HepG2 (cell line): ENCODE measurements at regions not wholly inside any gene's neighbourhood (a gene's known extent, or its start where the extent isn't known, plus 50 kb on each side); places are given as distances from the start of the nearest gene placed in this dataset.

Experiments
- ATAC-seq: fragments of 200-7000 bp; cut with Tn5 transposase; 3 replicates; pipeline ENCODE4 v1.9.1; 2020; ENCODE audit warnings: mild to moderate bottlenecking, moderate library complexity
- BruUV-seq: library from RNA; stranded (reverse); fragments of 400-500 nt; replicated peaks from 2 replicates; lab custom pipeline; 2021; lab: Mats Ljungman, UMichigan
- CTCF ChIA-PET: fragments of 300-600 bp; formaldehyde crosslinking; extraction: SDS; loops from one replicate; lab custom pipeline; 2021; ENCODE audit warnings: low total read pairs, inconsistent platforms, low intra/inter-chr PET ratio; lab: Yijun Ruan, JAX
- POLR2A ChIA-PET: fragments of 350-600 bp; sonication (Branson Sonifier 250); formaldehyde crosslinking; loops from one replicate; lab custom pipeline; 2020; ENCODE audit warnings: antibody characterized with exemption, inconsistent platforms; lab: Yijun Ruan, JAX
- DNase-seq: peaks from one replicate; pipeline ENCODE4 v3.0.0-alpha.2; 2015; ENCODE audit warnings: low spot score
- FAIRE-seq: peaks from 3 replicates; lab custom pipeline; 2011; peaks lifted over from hg19 to GRCh38; lab: Jason Lieb, UNC
- H2AFZ ChIP-seq: one replicate; pipeline ENCODE4 v1.6.1; 2011; ENCODE audit warnings: low read length, inconsistent platforms
- H3K27ac ChIP-seq: fragments of 300-600 bp; 3 replicates; pipeline ENCODE4 v1.8.0; 2011; ENCODE audit warnings: mixed run types, mild to moderate bottlenecking, mixed read lengths, low read length, inconsistent platforms; ENCODE audit not compliant: insufficient read depth; ENCODE audit errors: extremely low read length
- H3K27me3 ChIP-seq, 2 experiments: fragments of 200-600 bp in 1 of 2; 2 replicates in 1 of 2; 3 replicates in 1 of 2; pipeline versions ENCODE4 v1.6.0 to v1.8.0; 2011; ENCODE audit warnings: low read length in 2 of 2, mild to moderate bottlenecking in 2 of 2, moderate library complexity in 2 of 2, inconsistent platforms in 1 of 2; ENCODE audit not compliant: insufficient read depth in 2 of 2, control insufficient read depth in 1 of 2
- H3K36me3 ChIP-seq, 2 experiments: fragments of 200-600 bp in 1 of 2; replicated peaks in 1 of 2; 2 replicates in 1 of 2; 3 replicates in 1 of 2; pipeline versions ENCODE4 v1.5.1 to v1.8.0; 2011; ENCODE audit warnings: low read length in 2 of 2, inconsistent platforms in 1 of 2; ENCODE audit not compliant: insufficient read depth in 2 of 2, control insufficient read depth in 1 of 2
- H3K4me1 ChIP-seq: 2 replicates; pipeline ENCODE4 v1.5.1; 2012; ENCODE audit warnings: low read length, inconsistent platforms; ENCODE audit not compliant: insufficient read depth
- H3K4me2 ChIP-seq: 2 replicates; pipeline ENCODE4 v1.6.0; 2011; ENCODE audit warnings: low read depth, low read length, inconsistent platforms
- H3K4me3 ChIP-seq, 3 experiments: fragments of 200-600 bp in 1 of 3; sonication (generic), shearing (Covaris generic) in 1 of 3; replicated peaks in 1 of 3; 2 replicates each; pipeline ENCODE4 v1.5.1; 2011 to 2016; ENCODE audit warnings: low read length in 3 of 3, inconsistent platforms in 2 of 3, low read depth in 2 of 3, mild to moderate bottlenecking in 2 of 3, control low read depth in 1 of 3, mixed read lengths in 1 of 3; ENCODE audit not compliant: insufficient read depth in 1 of 3
- H3K79me2 ChIP-seq: one replicate; pipeline ENCODE4 v1.6.1; 2011; ENCODE audit warnings: low read length, inconsistent platforms; ENCODE audit not compliant: insufficient read depth
- H3K9ac ChIP-seq: 2 replicates; pipeline ENCODE4 v1.6.0; 2011; ENCODE audit warnings: mild to moderate bottlenecking, low read depth, low read length, inconsistent platforms; ENCODE audit not compliant: insufficient read depth
- H3K9me3 ChIP-seq: 2 replicates; pipeline ENCODE4 v1.5.1; 2012; ENCODE audit warnings: mild to moderate bottlenecking, low read length
- H4K20me1 ChIP-seq: 2 replicates; pipeline ENCODE4 v1.6.0; 2011; ENCODE audit warnings: inconsistent platforms, mild to moderate bottlenecking, low read length, moderate library complexity; ENCODE audit not compliant: insufficient read depth
- CHCHD3 ChIP-seq: sonication (generic); formaldehyde crosslinking; IDR thresholded peaks from 2 replicates; pipeline ENCODE4 v1.8.0; 2022; ENCODE audit warnings: mild to moderate bottlenecking, missing genetic modification reagents, moderate library complexity
- ETS1 ChIP-seq: sonication (generic); formaldehyde crosslinking; IDR thresholded peaks from 2 replicates; pipeline ENCODE4 v1.4.0; 2020; ENCODE audit warnings: missing genetic modification reagents
- MYPOP ChIP-seq: sonication (generic); formaldehyde crosslinking; IDR thresholded peaks from 2 replicates; pipeline ENCODE4 v1.8.1; 2023; ENCODE audit warnings: mild to moderate bottlenecking, moderate library complexity, missing genetic modification reagents
- NAIF1 ChIP-seq: sonication (generic); formaldehyde crosslinking; IDR thresholded peaks from 2 replicates; pipeline ENCODE4 v1.5.0; 2020; ENCODE audit warnings: mild to moderate bottlenecking, missing genetic modification reagents, borderline replicate concordance
- POLR2AphosphoS2 ChIP-seq: IDR thresholded peaks from 2 replicates; pipeline ENCODE4 v1.6.1; 2011; ENCODE audit warnings: low read depth, low read length, improper control_type of control experiment
- PRDM4 ChIP-seq: sonication (generic); formaldehyde crosslinking; IDR thresholded peaks from 2 replicates; pipeline ENCODE4 v1.9.0; 2021; ENCODE audit warnings: missing genetic modification reagents, borderline replicate concordance
- RFX5 ChIP-seq: IDR thresholded peaks from 2 replicates; pipeline ENCODE4 v1.6.1; 2011; ENCODE audit warnings: low read depth, low read length, improper control_type of control experiment
- TRIM22 ChIP-seq: fragments of 450-650 bp; IDR thresholded peaks from 2 replicates; pipeline ENCODE4 v1.6.1; 2017
- ZBTB37 ChIP-seq: sonication (generic); formaldehyde crosslinking; IDR thresholded peaks from 2 replicates; pipeline ENCODE4 v1.4.0; 2020; ENCODE audit warnings: mild to moderate bottlenecking, missing genetic modification reagents
- ZNF296 ChIP-seq: sonication (generic); formaldehyde crosslinking; conservative IDR thresholded peaks from 2 replicates; pipeline ENCODE4 v1.5.0; 2020; ENCODE audit warnings: mild to moderate bottlenecking, missing genetic modification reagents
- ZNF776 ChIP-seq: sonication (generic); formaldehyde crosslinking; IDR thresholded peaks from 2 replicates; pipeline ENCODE4 v1.4.0; 2020; ENCODE audit warnings: mild to moderate bottlenecking, missing genetic modification reagents
- WGBS: methylation state at CpG from one replicate; pipeline ENCODE4 v1.1.6; 2017; ENCODE audit warnings: low lambda C conversion rate; 5-methylcytosine and 5-hydroxymethylcytosine counted together
- in situ Hi-C: cut with HindIII; loops from 2 replicates; pipeline ENCODE4 v1.10.0; 2017; ENCODE audit warnings: low pct_unique_long_range_greater_than_20kb; ENCODE audit not compliant: extremely low pct_ligation_motif_present
- intact Hi-C: fragments of 100-400 bp; cut with micrococcal nuclease; formaldehyde crosslinking; loops from one replicate; pipeline ENCODE4 v1.10.0; 2022; ENCODE audit not compliant: unreplicated experiment
- TF ChIP-seq, protein P1 (sequence below): conservative IDR thresholded peaks from 2 replicates; pipeline ENCODE4 v1.6.1; 2018; ENCODE audit warnings: missing genetic modification reagents
- TF ChIP-seq, protein P2 (sequence below): IDR thresholded peaks from 2 replicates; pipeline ENCODE4 v1.6.1; 2016; ENCODE audit warnings: missing compliant biosample characterization, missing genetic modification reagents, borderline replicate concordance

DNA sequence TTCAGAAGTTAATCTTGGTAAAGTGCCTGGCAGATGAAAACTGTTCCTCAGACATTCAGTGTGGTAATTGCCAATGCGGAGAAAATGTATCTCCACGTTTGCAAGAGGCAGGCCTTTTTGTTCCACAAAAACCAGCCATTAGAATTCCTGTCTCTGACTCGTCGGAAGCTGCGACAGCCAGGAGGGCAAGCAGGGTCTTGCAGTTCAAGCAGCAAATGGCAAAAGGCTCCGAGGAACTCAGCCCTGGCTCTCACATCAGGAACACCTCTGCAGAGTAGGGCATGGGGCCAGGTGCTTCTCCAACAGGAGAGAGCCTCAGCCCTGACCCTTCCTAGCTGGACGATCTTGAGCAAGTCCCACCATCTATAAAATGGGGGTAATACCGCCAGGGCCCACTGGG is 69.0 kb upstream of the CPLX2 start:
- Histone ChIP-seq H3K27me3 (no peaks in the 10 kb centered on the region), H3K27ac (no peak overlapping the region), H4K20me1 (no peaks in the 10 kb centered on the region), H3K4me1 (peaks cover 11% of the 10 kb centered on the region), H3K4me3 (no peak overlapping the region), H2AFZ (no peak overlapping the region), H3K36me3 (no peaks in the 10 kb centered on the region), H3K4me2 (no peak overlapping the region), H3K79me2 (no peaks in the 10 kb centered on the region), H3K9me3 (no peaks in the 10 kb centered on the region), H3K9ac (no peak overlapping the region)
- ChIA-PET CTCF (no interaction called here), POLR2A (no interaction called here)
- WGBS = 55% methylated on average over 8 of the region's 8 CpGs
- in situ Hi-C loops = no loop called here
- no peak for DNase-seq
- no TSS peak for BruUV-seq
- ATAC-seq = no peak
- intact Hi-C loops = no loop called here
- FAIRE-seq = no peak
- no peak for TF ChIP-seq ZNF776 (CRISPR knock-in tag)
- TF ChIP-seq, protein P1, sequence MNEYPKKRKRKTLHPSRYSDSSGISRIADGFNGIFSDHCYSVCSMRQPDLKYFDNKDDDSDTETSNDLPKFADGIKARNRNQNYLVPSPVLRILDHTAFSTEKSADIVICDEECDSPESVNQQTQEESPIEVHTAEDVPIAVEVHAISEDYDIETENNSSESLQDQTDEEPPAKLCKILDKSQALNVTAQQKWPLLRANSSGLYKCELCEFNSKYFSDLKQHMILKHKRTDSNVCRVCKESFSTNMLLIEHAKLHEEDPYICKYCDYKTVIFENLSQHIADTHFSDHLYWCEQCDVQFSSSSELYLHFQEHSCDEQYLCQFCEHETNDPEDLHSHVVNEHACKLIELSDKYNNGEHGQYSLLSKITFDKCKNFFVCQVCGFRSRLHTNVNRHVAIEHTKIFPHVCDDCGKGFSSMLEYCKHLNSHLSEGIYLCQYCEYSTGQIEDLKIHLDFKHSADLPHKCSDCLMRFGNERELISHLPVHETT (CRISPR knock-in tag) = no peak
- TF ChIP-seq CHCHD3 (CRISPR knock-in tag) = no peak
- TF ChIP-seq, protein P2, sequence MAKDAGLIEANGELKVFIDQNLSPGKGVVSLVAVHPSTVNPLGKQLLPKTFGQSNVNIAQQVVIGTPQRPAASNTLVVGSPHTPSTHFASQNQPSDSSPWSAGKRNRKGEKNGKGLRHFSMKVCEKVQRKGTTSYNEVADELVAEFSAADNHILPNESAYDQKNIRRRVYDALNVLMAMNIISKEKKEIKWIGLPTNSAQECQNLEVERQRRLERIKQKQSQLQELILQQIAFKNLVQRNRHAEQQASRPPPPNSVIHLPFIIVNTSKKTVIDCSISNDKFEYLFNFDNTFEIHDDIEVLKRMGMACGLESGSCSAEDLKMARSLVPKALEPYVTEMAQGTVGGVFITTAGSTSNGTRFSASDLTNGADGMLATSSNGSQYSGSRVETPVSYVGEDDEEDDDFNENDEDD (CRISPR knock-in tag) = no peak
- no peak for TF ChIP-seq MYPOP
- TF ChIP-seq NAIF1 (CRISPR knock-in tag) = no peak
- no peak for TF ChIP-seq ETS1 (CRISPR knock-in tag)
- TF ChIP-seq POLR2AphosphoS2 = no peak
- TF ChIP-seq ZNF296 = no peak
- no peak for TF ChIP-seq RFX5
- no peak for TF ChIP-seq PRDM4 (CRISPR knock-in tag)
- TF ChIP-seq ZBTB37 (CRISPR knock-in tag) = no peak
- no peak for TF ChIP-seq TRIM22
